Epithelial cell of esophagus (primary cell): ENCODE measurements at regions not wholly inside any gene's neighbourhood (a gene's known extent, or its start where the extent isn't known, plus 50 kb on each side); places are given as distances from the start of the nearest gene placed in this dataset.

Source experiments
- DNase-seq: peaks from one replicate; pipeline ENCODE4 v3.0.0; 2010; ENCODE audit warnings: low read depth
- H3K4me3 ChIP-seq: 2 replicates; pipeline ENCODE4 v1.5.1; 2011; ENCODE audit warnings: mild to moderate bottlenecking, low read length, control low read depth
- TF ChIP-seq, protein P1 (sequence below): IDR thresholded peaks from 2 replicates; pipeline ENCODE4 v1.5.1; 2011; ENCODE audit warnings: low read depth, mild to moderate bottlenecking, low read length, control low read depth, inconsistent platforms; ENCODE audit not compliant: insufficient read depth; ENCODE audit errors: missing control alignments

DNA sequence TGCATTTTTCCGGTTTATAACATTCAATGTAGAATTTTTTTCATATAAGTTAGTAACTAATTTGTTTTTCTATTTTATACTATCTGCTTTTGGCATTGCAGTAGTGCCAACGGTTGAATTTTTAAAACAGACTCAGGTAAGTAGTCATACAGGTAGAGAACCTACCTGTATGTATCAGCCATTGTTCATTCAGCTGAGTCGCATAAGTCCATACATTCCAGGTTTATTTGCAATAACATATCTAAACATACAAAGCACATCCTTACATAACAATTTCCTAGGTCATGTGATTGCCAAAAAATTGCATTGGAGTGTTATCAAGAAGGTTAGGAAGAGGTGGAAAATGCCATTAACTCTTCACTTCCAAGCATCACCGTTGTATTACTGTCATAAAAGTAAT, 1059.3 kb upstream of the CNTN5 start:
- DNase-seq: peak; percentile 55
- no peak overlapping the region for H3K4me3 ChIP-seq
- TF ChIP-seq, protein P1, sequence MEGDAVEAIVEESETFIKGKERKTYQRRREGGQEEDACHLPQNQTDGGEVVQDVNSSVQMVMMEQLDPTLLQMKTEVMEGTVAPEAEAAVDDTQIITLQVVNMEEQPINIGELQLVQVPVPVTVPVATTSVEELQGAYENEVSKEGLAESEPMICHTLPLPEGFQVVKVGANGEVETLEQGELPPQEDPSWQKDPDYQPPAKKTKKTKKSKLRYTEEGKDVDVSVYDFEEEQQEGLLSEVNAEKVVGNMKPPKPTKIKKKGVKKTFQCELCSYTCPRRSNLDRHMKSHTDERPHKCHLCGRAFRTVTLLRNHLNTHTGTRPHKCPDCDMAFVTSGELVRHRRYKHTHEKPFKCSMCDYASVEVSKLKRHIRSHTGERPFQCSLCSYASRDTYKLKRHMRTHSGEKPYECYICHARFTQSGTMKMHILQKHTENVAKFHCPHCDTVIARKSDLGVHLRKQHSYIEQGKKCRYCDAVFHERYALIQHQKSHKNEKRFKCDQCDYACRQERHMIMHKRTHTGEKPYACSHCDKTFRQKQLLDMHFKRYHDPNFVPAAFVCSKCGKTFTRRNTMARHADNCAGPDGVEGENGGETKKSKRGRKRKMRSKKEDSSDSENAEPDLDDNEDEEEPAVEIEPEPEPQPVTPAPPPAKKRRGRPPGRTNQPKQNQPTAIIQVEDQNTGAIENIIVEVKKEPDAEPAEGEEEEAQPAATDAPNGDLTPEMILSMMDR: no peak

- TF ChIP-seq, protein P1: no peak
- no peak overlapping the region for H3K4me3 ChIP-seq
- no peak for DNase-seq
These were observed 1058.0 kb upstream of the CNTN5 start for GRCh38 chr11:97962758-97963157.

- TF ChIP-seq, protein P1: no peak
- H3K4me3 ChIP-seq: no peak overlapping the region
- DNase-seq: no peak
These were observed 1057.0 kb upstream of the CNTN5 start for GRCh38 chr11:97963528-97964331.

DNA sequence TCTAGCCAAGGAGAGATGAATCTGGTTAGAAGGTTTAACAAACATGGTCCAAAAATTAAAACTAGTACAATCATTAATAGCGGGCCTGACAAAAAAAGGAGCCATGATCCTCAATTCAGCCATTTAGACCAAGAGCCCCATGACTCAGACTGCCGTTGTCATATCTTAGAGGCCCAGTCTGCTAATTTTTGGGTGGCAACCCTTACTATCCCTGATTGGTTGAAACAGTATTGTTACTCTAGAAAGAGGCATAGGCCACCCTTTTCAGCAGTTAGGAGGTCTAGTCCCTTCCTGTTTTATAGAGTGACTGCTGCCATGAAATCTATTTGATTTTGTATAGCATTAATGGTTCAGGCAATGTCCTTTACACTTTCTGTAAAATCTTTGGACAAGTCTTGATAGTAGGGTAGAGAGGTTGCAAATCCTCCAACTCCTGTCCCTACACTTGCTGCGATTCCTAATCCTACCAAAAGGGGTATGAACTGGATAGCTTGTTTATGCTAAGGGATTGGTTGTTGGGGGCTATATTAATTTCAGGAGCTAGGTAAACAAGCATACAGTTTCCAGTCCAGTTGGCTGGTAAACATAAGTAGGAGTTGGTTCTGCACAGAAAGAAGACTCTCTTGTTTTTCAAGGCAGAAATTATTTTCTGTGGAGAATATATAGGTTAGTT, 1056.3 kb upstream of the CNTN5 start:
- H3K4me3 ChIP-seq: no peak overlapping the region
- TF ChIP-seq, protein P1: no peak
- no peak for DNase-seq

GRCh38 chr11:97965849-97966646, 1054.7 kb upstream of the CNTN5 start:
- DNase-seq: peak; percentile 91
- no peak overlapping the region for H3K4me3 ChIP-seq
- TF ChIP-seq, protein P1: no peak

- DNase-seq: peak; percentile 57
- TF ChIP-seq, protein P1: no peak
- H3K4me3 ChIP-seq: no peak overlapping the region
These were observed 1053.8 kb upstream of the CNTN5 start for GRCh38 chr11:97966901-97967300.
